WTC11 (cell line): ENCODE measurements at regions not wholly inside any gene's neighbourhood (a gene's known extent, or its start where the extent isn't known, plus 50 kb on each side); places are given as distances from the start of the nearest gene placed in this dataset.
A peak's percentile ranks its signal among the peaks of the same experiment; 100 is the strongest.

Experiments used
- ATAC-seq: fragments of 200-7000 bp; cut with Tn5 transposase; 2 replicates; pipeline ENCODE4 v1.10.0; 2021; ENCODE audit warnings: mild to moderate bottlenecking, moderate library complexity
- CTCF ChIA-PET: fragments of 300-600 bp; sonication (Branson Sonifier 250); formaldehyde crosslinking; loops from one replicate; lab custom pipeline; 2021; ENCODE audit warnings: antibody characterized with exemption; lab: Charles Lee
- POLR2A ChIA-PET: fragments of 350-600 bp; sonication (Branson Sonifier 250); formaldehyde crosslinking; loops from one replicate; lab custom pipeline; 2021; ENCODE audit warnings: antibody characterized with exemption; lab: Charles Lee
- DNase-seq: peaks from one replicate; pipeline ENCODE4 v3.0.0; 2021; ENCODE audit warnings: low spot score
- H3K27ac Mint-ChIP-seq: 2 replicates; pipeline ENCODE4 v1.8.0; 2021; ENCODE audit warnings: mixed read lengths
- H3K27me3 Mint-ChIP-seq: 2 replicates; pipeline ENCODE4 v1.8.0; 2021; ENCODE audit warnings: low read depth, mild to moderate bottlenecking, moderate library complexity, mixed read lengths
- H3K36me3 Mint-ChIP-seq: 2 replicates; pipeline ENCODE4 v1.8.0; 2021; ENCODE audit warnings: mixed read lengths
- H3K4me1 Mint-ChIP-seq: 2 replicates; pipeline ENCODE4 v1.8.0; 2022; ENCODE audit warnings: mixed read lengths
- H3K4me3 Mint-ChIP-seq: 2 replicates; pipeline ENCODE4 v1.8.0; 2021; ENCODE audit warnings: mild to moderate bottlenecking, moderate library complexity, mixed read lengths
- H3K9me3 Mint-ChIP-seq: 2 replicates; pipeline ENCODE4 v1.8.0; 2021; ENCODE audit warnings: mixed read lengths
- ATF1 ChIP-seq: sonication (generic); formaldehyde crosslinking; IDR thresholded peaks from 2 replicates; pipeline ENCODE4 v1.8.1; 2023; ENCODE audit warnings: mild to moderate bottlenecking, moderate library complexity, missing genetic modification reagents
- FOXP1 ChIP-seq: sonication (generic); formaldehyde crosslinking; IDR thresholded peaks from 2 replicates; pipeline ENCODE4 v1.8.0; 2022; ENCODE audit warnings: missing genetic modification reagents, mild to moderate bottlenecking, moderate library complexity, borderline replicate concordance
- MXD4 ChIP-seq: fragments of 250-450 bp; sonication (Bioruptor Pico); IDR thresholded peaks from 2 replicates; pipeline ENCODE4 v1.8.0; 2021; ENCODE audit warnings: mild to moderate bottlenecking, moderate library complexity, borderline replicate concordance
- PREB ChIP-seq: sonication (generic); formaldehyde crosslinking; IDR thresholded peaks from 2 replicates; pipeline ENCODE4 v1.8.1; 2022; ENCODE audit warnings: mild to moderate bottlenecking, missing genetic modification reagents, moderate library complexity, borderline replicate concordance
- RELA ChIP-seq: sonication (generic); formaldehyde crosslinking; IDR thresholded peaks from 2 replicates; pipeline ENCODE4 v1.8.1; 2022; ENCODE audit warnings: missing genetic modification reagents, mild to moderate bottlenecking, borderline replicate concordance
- SMAD3 ChIP-seq: sonication (generic); formaldehyde crosslinking; IDR thresholded peaks from 2 replicates; pipeline ENCODE4 v1.8.0; 2022; ENCODE audit warnings: missing genetic modification reagents, mild to moderate bottlenecking, borderline replicate concordance
- ZBTB21 ChIP-seq: sonication (generic); formaldehyde crosslinking; IDR thresholded peaks from 2 replicates; pipeline ENCODE4 v1.8.1; 2023; ENCODE audit warnings: mild to moderate bottlenecking, missing genetic modification reagents, borderline replicate concordance
- ZNF121 ChIP-seq: sonication (generic); formaldehyde crosslinking; IDR thresholded peaks from 2 replicates; pipeline ENCODE4 v1.8.0; 2023; ENCODE audit warnings: missing genetic modification reagents
- ZNF416 ChIP-seq: fragments of 250-450 bp; sonication (Bioruptor Pico); IDR thresholded peaks from 2 replicates; pipeline ENCODE4 v1.9.0; 2021; ENCODE audit warnings: mild to moderate bottlenecking, inconsistent platforms
- ZNF425 ChIP-seq: fragments of 250-450 bp; sonication (Bioruptor Pico); conservative IDR thresholded peaks from 2 replicates; pipeline ENCODE4 v1.9.0; 2021; ENCODE audit warnings: mild to moderate bottlenecking
- ZNF671 ChIP-seq: fragments of 250-450 bp; sonication (Bioruptor Pico); IDR thresholded peaks from 2 replicates; pipeline ENCODE4 v1.8.0; 2021; ENCODE audit warnings: mild to moderate bottlenecking
- TF ChIP-seq, protein P1 (sequence below): sonication (generic); formaldehyde crosslinking; IDR thresholded peaks from 2 replicates; pipeline ENCODE4 v1.8.1; 2023; ENCODE audit warnings: mild to moderate bottlenecking, missing genetic modification reagents, borderline replicate concordance
- TF ChIP-seq, protein P2 (sequence below): sonication (generic); formaldehyde crosslinking; IDR thresholded peaks from 2 replicates; pipeline ENCODE4 v1.8.0; 2022; ENCODE audit warnings: mild to moderate bottlenecking, missing genetic modification reagents
- TF ChIP-seq, protein P3 (sequence below): sonication (generic); formaldehyde crosslinking; conservative IDR thresholded peaks from 2 replicates; pipeline ENCODE4 v1.8.1; 2023; ENCODE audit warnings: mild to moderate bottlenecking, low read depth, missing genetic modification reagents, moderate library complexity

DNA sequence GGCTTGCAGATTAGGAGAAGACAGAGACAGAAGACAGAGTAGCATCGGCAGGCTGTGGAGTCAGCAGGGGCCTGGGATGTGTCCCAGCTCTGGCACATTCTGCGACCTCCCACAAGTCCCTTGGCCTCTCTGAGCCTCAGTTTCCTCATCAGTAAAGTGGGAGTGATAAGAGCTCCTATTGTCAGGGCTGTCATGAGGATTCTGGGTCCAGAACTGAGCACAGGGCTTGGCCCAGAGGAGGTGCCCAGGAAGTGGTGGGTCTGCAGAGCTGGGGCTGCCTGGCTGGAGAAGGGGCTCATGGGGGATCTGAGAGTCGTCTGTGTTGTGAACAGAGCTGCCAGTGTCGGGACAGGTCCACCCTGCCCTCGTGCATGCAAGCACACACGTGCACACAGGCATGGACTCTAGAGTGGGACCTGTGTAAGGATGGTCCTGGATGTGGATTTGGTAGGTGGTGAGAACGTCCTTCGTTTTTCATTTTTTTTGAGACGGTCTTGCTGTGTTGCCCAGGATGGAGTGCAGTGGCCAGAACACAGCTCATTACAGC is 262.9 kb downstream of the PTPRU start:
- ChIA-PET CTCF (interaction anchor here (0.8 to 0.9 kb wide), 2 partner anchors 9 to 27 kb away, joined by 3 read pairs; no protein-coding TSS in a partner anchor), POLR2A (no interaction called here)
- ATAC-seq (no peak), DNase-seq (no peak)
- Mint-ChIP-seq H3K9me3 (peaks cover 22% of the 10 kb centered on the region), H3K27me3 (peaks cover 8% of the 10 kb centered on the region), H3K36me3 (peaks cover 20% of the 10 kb centered on the region), H3K4me3 (no peak overlapping the region), H3K27ac (no peak overlapping the region), H3K4me1 (peaks cover 53% of the 10 kb centered on the region)
- TF ChIP-seq ZNF425 (CRISPR knock-in tag) (no peak), ZNF121 (CRISPR knock-in tag) (0 out of 2 replicates have a peak, but pooled peaks have one; percentile 47)

GRCh38 chr1:29498126-29499103 is 262.1 kb downstream of the PTPRU start:
- peaks cover 20% of the 10 kb centered on the region for H3K36me3 Mint-ChIP-seq
- H3K27ac Mint-ChIP-seq, result no peak overlapping the region
- ChIA-PET CTCF (interaction anchor here (0.8 to 0.9 kb wide), 2 partner anchors 9 to 26 kb away, joined by 3 read pairs; no protein-coding TSS in a partner anchor), POLR2A (no interaction called here)
- TF ChIP-seq, protein P1, sequence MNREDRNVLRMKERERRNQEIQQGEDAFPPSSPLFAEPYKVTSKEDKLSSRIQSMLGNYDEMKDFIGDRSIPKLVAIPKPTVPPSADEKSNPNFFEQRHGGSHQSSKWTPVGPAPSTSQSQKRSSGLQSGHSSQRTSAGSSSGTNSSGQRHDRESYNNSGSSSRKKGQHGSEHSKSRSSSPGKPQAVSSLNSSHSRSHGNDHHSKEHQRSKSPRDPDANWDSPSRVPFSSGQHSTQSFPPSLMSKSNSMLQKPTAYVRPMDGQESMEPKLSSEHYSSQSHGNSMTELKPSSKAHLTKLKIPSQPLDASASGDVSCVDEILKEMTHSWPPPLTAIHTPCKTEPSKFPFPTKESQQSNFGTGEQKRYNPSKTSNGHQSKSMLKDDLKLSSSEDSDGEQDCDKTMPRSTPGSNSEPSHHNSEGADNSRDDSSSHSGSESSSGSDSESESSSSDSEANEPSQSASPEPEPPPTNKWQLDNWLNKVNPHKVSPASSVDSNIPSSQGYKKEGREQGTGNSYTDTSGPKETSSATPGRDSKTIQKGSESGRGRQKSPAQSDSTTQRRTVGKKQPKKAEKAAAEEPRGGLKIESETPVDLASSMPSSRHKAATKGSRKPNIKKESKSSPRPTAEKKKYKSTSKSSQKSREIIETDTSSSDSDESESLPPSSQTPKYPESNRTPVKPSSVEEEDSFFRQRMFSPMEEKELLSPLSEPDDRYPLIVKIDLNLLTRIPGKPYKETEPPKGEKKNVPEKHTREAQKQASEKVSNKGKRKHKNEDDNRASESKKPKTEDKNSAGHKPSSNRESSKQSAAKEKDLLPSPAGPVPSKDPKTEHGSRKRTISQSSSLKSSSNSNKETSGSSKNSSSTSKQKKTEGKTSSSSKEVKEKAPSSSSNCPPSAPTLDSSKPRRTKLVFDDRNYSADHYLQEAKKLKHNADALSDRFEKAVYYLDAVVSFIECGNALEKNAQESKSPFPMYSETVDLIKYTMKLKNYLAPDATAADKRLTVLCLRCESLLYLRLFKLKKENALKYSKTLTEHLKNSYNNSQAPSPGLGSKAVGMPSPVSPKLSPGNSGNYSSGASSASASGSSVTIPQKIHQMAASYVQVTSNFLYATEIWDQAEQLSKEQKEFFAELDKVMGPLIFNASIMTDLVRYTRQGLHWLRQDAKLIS, result no peak
- TF ChIP-seq ATF1 (CRISPR knock-in tag) (no peak), ZNF416 (no peak), RELA (CRISPR knock-in tag) (no peak), ZBTB21 (no peak), PREB (no peak), ZNF671 (CRISPR knock-in tag) (no peak), FOXP1 (CRISPR knock-in tag) (no peak), MXD4 (CRISPR knock-in tag) (no peak), SMAD3 (CRISPR knock-in tag) (no peak)
- TF ChIP-seq, protein P2, sequence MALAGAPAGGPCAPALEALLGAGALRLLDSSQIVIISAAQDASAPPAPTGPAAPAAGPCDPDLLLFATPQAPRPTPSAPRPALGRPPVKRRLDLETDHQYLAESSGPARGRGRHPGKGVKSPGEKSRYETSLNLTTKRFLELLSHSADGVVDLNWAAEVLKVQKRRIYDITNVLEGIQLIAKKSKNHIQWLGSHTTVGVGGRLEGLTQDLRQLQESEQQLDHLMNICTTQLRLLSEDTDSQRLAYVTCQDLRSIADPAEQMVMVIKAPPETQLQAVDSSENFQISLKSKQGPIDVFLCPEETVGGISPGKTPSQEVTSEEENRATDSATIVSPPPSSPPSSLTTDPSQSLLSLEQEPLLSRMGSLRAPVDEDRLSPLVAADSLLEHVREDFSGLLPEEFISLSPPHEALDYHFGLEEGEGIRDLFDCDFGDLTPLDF (CRISPR knock-in tag), result no peak
- TF ChIP-seq, protein P3, sequence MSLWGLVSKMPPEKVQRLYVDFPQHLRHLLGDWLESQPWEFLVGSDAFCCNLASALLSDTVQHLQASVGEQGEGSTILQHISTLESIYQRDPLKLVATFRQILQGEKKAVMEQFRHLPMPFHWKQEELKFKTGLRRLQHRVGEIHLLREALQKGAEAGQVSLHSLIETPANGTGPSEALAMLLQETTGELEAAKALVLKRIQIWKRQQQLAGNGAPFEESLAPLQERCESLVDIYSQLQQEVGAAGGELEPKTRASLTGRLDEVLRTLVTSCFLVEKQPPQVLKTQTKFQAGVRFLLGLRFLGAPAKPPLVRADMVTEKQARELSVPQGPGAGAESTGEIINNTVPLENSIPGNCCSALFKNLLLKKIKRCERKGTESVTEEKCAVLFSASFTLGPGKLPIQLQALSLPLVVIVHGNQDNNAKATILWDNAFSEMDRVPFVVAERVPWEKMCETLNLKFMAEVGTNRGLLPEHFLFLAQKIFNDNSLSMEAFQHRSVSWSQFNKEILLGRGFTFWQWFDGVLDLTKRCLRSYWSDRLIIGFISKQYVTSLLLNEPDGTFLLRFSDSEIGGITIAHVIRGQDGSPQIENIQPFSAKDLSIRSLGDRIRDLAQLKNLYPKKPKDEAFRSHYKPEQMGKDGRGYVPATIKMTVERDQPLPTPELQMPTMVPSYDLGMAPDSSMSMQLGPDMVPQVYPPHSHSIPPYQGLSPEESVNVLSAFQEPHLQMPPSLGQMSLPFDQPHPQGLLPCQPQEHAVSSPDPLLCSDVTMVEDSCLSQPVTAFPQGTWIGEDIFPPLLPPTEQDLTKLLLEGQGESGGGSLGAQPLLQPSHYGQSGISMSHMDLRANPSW, result no peak
- DNase-seq (no peak), ATAC-seq (no peak)
- peaks cover 8% of the 10 kb centered on the region for H3K27me3 Mint-ChIP-seq
- H3K4me3 Mint-ChIP-seq, result no peak overlapping the region
- H3K9me3 Mint-ChIP-seq, result peaks cover 28% of the 10 kb centered on the region
- peaks cover 45% of the 10 kb centered on the region for H3K4me1 Mint-ChIP-seq
